K562 (cell line): ENCODE measurements at regions not wholly inside any gene's neighbourhood (a gene's known extent, or its start where the extent isn't known, plus 50 kb on each side); places are given as distances from the start of the nearest gene placed in this dataset.

Experiments used
- ATAC-seq: fragments of 200-7000 bp; cut with Tn5 transposase; 3 replicates; pipeline ENCODE4 v1.9.1; 2020; ENCODE audit warnings: moderate library complexity
- BruUV-seq: library from RNA; stranded (reverse); fragments of 400-500 nt; replicated peaks from 2 replicates; lab custom pipeline; 2021; lab: Mats Ljungman, UMichigan
- CTCF ChIA-PET: fragments of 300-600 bp; formaldehyde crosslinking; extraction: SDS; loops from one replicate; lab custom pipeline; 2021; ENCODE audit warnings: low intra/inter-chr PET ratio; lab: Yijun Ruan, JAX
- POLR2A ChIA-PET: fragments of 300-600, 350-650 bp; sonication (Branson Sonifier 250); formaldehyde crosslinking; extraction: SDS; loops from one replicate; lab custom pipeline; 2021; ENCODE audit warnings: antibody characterized with exemption, inconsistent platforms; lab: Yijun Ruan, JAX
- DNase-seq, 4 experiments: peaks; one replicate each; pipeline versions ENCODE4 v3.0.0 to v3.0.0-alpha.2; 2011 to 2018; ENCODE audit warnings: low spot score in 3 of 4, mixed read lengths in 3 of 4; ENCODE audit errors: extremely low read depth in 1 of 4
- FAIRE-seq: peaks from 2 replicates; lab custom pipeline; 2011; peaks lifted over from hg19 to GRCh38; lab: Jason Lieb, UNC
- H2AFZ ChIP-seq: 2 replicates; pipeline ENCODE4 v1.6.0; 2011; ENCODE audit warnings: low read depth, low read length, control low read depth, inconsistent platforms
- H3K27ac ChIP-seq: fragments of 200-600 bp; 3 replicates; pipeline ENCODE4 v1.8.0; 2011; ENCODE audit warnings: low read depth, mild to moderate bottlenecking, control low read depth, inconsistent platforms, low read length, moderate library complexity, mixed read lengths; ENCODE audit errors: extremely low read depth
- H3K27me3 ChIP-seq, 2 experiments: fragments of 300-600 bp in 1 of 2; 2 replicates in 1 of 2; 3 replicates in 1 of 2; pipeline versions ENCODE4 v1.6.0 to v1.8.0; 2011; ENCODE audit warnings: inconsistent platforms in 2 of 2, low read length in 2 of 2, mild to moderate bottlenecking in 1 of 2, mixed read lengths in 1 of 2, moderate library complexity in 1 of 2; ENCODE audit not compliant: control insufficient read depth in 2 of 2, insufficient read depth in 2 of 2
- H3K36me3 ChIP-seq: fragments of 300-600 bp; 3 replicates; pipeline ENCODE4 v1.8.0; 2011; ENCODE audit warnings: mild to moderate bottlenecking, low read length, inconsistent platforms; ENCODE audit not compliant: control insufficient read depth, insufficient read depth
- H3K4me1 ChIP-seq, 2 experiments: fragments of 200-600 bp in 1 of 2; replicated peaks in 1 of 2; 2 replicates in 1 of 2; 3 replicates in 1 of 2; pipeline versions ENCODE4 v1.5.1 to v1.8.0; 2011; ENCODE audit warnings: inconsistent platforms in 2 of 2, low read length in 2 of 2, mild to moderate bottlenecking in 1 of 2, mixed read lengths in 1 of 2, moderate library complexity in 1 of 2; ENCODE audit not compliant: control insufficient read depth in 2 of 2, insufficient read depth in 2 of 2
- H3K4me2 ChIP-seq: 2 replicates; pipeline ENCODE4 v1.6.1; 2011; ENCODE audit warnings: low read length, control low read depth, inconsistent platforms, mixed read lengths; ENCODE audit not compliant: insufficient read depth
- H3K4me3 ChIP-seq: fragments of 200-600 bp; sonication (generic), shearing (Covaris generic); 2 replicates; pipeline ENCODE4 v1.5.1; 2016; ENCODE audit warnings: control low read depth, inconsistent platforms
- H3K79me2 ChIP-seq: fragments of 200-600 bp; 3 replicates; pipeline ENCODE4 v1.8.0; 2011; ENCODE audit warnings: low read length, inconsistent platforms; ENCODE audit not compliant: control insufficient read depth, insufficient read depth
- H3K9ac ChIP-seq, 2 experiments: 2 replicates each; pipeline versions ENCODE4 v1.6.0 to v1.6.1; 2011; ENCODE audit warnings: low read depth in 2 of 2, low read length in 2 of 2, control low read depth in 1 of 2, inconsistent platforms in 1 of 2, mild to moderate bottlenecking in 1 of 2, mixed read lengths in 1 of 2; ENCODE audit not compliant: insufficient read depth in 1 of 2
- H3K9me1 ChIP-seq: one replicate; pipeline ENCODE4 v1.6.0; 2011; ENCODE audit warnings: inconsistent platforms, mild to moderate bottlenecking, low read length, moderate library complexity; ENCODE audit not compliant: control insufficient read depth, insufficient read depth
- H3K9me3 ChIP-seq: replicated peaks from 2 replicates; pipeline ENCODE4 v1.5.1; 2011; ENCODE audit warnings: low read depth, low read length, inconsistent platforms; ENCODE audit not compliant: control insufficient read depth, insufficient read depth
- H4K20me1 ChIP-seq: replicated peaks from 2 replicates; pipeline ENCODE4 v1.6.1; 2011; ENCODE audit warnings: low read length, inconsistent platforms, mixed read lengths; ENCODE audit not compliant: control insufficient read depth, insufficient read depth
- E2F8 ChIP-seq: fragments of 450-650 bp; IDR thresholded peaks from 2 replicates; pipeline ENCODE4 v1.7.1; 2018; ENCODE audit warnings: mild to moderate bottlenecking, low read depth; ENCODE audit not compliant: partially characterized antibody
- GATAD2A ChIP-seq: fragments of 450-650 bp; IDR thresholded peaks from 2 replicates; pipeline ENCODE4 v1.6.1; 2017
- PTBP1 ChIP-seq: fragments of 200-400 bp; formaldehyde crosslinking; IDR thresholded peaks from 2 replicates; pipeline ENCODE4 v1.6.1; 2017; ENCODE audit warnings: low read depth, low read length
- ZNF239 ChIP-seq: fragments of 250-450 bp; sonication (Bioruptor Pico); IDR thresholded peaks from 2 replicates; pipeline ENCODE4 v1.4.0; 2020; ENCODE audit warnings: mild to moderate bottlenecking
- WGBS: fragments of 100-300 bp; shearing (Covaris generic); methylation state at CpG from one replicate; pipeline ENCODE4 v1.1.6; 2016; ENCODE audit warnings: low coverage, mixed read lengths; ENCODE audit not compliant: insufficient coverage; ENCODE audit errors: missing lambda C conversion rate; 5-methylcytosine and 5-hydroxymethylcytosine counted together
- in situ Hi-C: fragments of 300-500 bp; cut with MboI; formaldehyde crosslinking; loops from 4 replicates; pipeline ENCODE4 v1.15.0; 2018; ENCODE audit warnings: inconsistent platforms, mixed read lengths
- intact Hi-C: fragments of 100-400 bp; cut with micrococcal nuclease; formaldehyde crosslinking; loops from 2 replicates; pipeline ENCODE4 v1.14.2; 2022

GRCh38 chr1:188062456-188062855, 1233.7 kb downstream of the PLA2G4A start:
- ATAC-seq (no peak), DNase-seq (no peak)
- ChIA-PET POLR2A (no interaction called here), CTCF (no interaction called here)
- intact Hi-C loops: no loop called here
- H3K4me3 ChIP-seq: no peak overlapping the region
- H3K9me1 ChIP-seq: no peaks in the 10 kb centered on the region
- H3K4me2 ChIP-seq: no peak overlapping the region
- H3K9ac ChIP-seq: no peak overlapping the region
- H3K27me3 ChIP-seq: no peaks in the 10 kb centered on the region
- no peaks in the 10 kb centered on the region; the same call in 1 of the 2 replicates for H3K9me3 ChIP-seq
- 0% methylated on average over 1 of the region's 1 CpG for WGBS
- H2AFZ ChIP-seq: no peak overlapping the region
- no peak overlapping the region for H3K27ac ChIP-seq
- H3K4me1 ChIP-seq: no peaks in the 10 kb centered on the region
- no peaks in the 10 kb centered on the region for H3K36me3 ChIP-seq
- in situ Hi-C loops: no loop called here
- TF ChIP-seq PTBP1 (no peak), ZNF239 (CRISPR knock-in tag) (no peak)
- TF ChIP-seq, all 486 proteins: peak for 0
- no peaks in the 10 kb centered on the region for H4K20me1 ChIP-seq
- FAIRE-seq: no peak
- no TSS peak for BruUV-seq
- H3K79me2 ChIP-seq: no peaks in the 10 kb centered on the region

GRCh38 chr1:188065917-188066316, 1237.2 kb downstream of the PLA2G4A start:
- DNase-seq (no peak), ATAC-seq (no peak), FAIRE-seq (no peak)
- Histone ChIP-seq H3K36me3 (no peaks in the 10 kb centered on the region), H3K27me3 (no peaks in the 10 kb centered on the region; a peak in 1 of 5 replicates), H3K9ac (no peak overlapping the region), H3K9me1 (no peaks in the 10 kb centered on the region), H3K27ac (no peak overlapping the region), H3K9me3 (no peaks in the 10 kb centered on the region; the same call in 1 of the 2 replicates), H3K79me2 (no peaks in the 10 kb centered on the region), H3K4me3 (no peak overlapping the region), H4K20me1 (no peaks in the 10 kb centered on the region), H3K4me1 (no peaks in the 10 kb centered on the region), H3K4me2 (no peak overlapping the region), H2AFZ (no peak overlapping the region)
- in situ Hi-C loops (no loop called here), intact Hi-C loops (no loop called here)
- WGBS: 0% methylated on average over 1 of the region's 1 CpG
- POLR2A ChIA-PET: no interaction called here
- CTCF ChIA-PET: no interaction called here
- no TSS peak for BruUV-seq
- TF ChIP-seq E2F8 (no peak), GATAD2A (no peak)
